ENCODE measurements at regions not wholly inside any gene's neighbourhood (a gene's known extent, or its start where the extent isn't known, plus 50 kb on each side); places are given as distances from the start of the nearest gene placed in this dataset.

GRCh38 chr2:34416856-34417255, 817.8 kb upstream of the FAM98A start:
- TF ChIP-seq CTCF (IDR thresholded peaks at IDR 0.05; ENCODE audit: insufficient read depth, low read depth, low read length): no peak
- TF ChIP-seq EZH2 (IDR thresholded peaks at IDR 0.05; ENCODE audit: insufficient read depth, low read length): no peak
